Ovary (tissue), 7 donors: ENCODE measurements at regions not wholly inside any gene's neighbourhood (a gene's known extent, or its start where the extent isn't known, plus 50 kb on each side); places are given as distances from the start of the nearest gene placed in this dataset.

Experiments used
- DNase-seq, 5 donors: peaks; one replicate each; pipeline ENCODE4 v3.0.0-alpha.2; 2019 to 2020
- H3K27ac ChIP-seq, 2 donors: fragments of 200-600 bp; one replicate each; pipeline versions ENCODE4 v1.5.1 to v1.8.0; 2019 to 2022
- H3K27me3 ChIP-seq: fragments of 200-600 bp; one replicate; pipeline ENCODE4 v1.8.0; 2022
- H3K36me3 ChIP-seq: fragments of 200-600 bp; sonication (generic); one replicate; pipeline ENCODE4 v1.5.1; 2019
- H3K4me1 ChIP-seq: one replicate; pipeline ENCODE4 v1.8.1; 2013; ENCODE audit warnings: mild to moderate bottlenecking, moderate library complexity; ENCODE audit not compliant: insufficient read depth
- H3K4me3 ChIP-seq: fragments of 200-600 bp; sonication (generic); one replicate; pipeline ENCODE4 v1.5.1; 2017
- H3K9me3 ChIP-seq, 2 donors: fragments of 200-600 bp in 1 of 2; sonication (generic) in 1 of 2; one replicate each; pipeline versions ENCODE4 v1.5.1 to v1.8.1; 2013 to 2019; ENCODE audit warnings: mild to moderate bottlenecking in 1 of 2, moderate library complexity in 1 of 2
- CTCF ChIP-seq, 3 donors: fragments of 450-650 bp in 2 of 3; fragments of 200-600 bp in 1 of 3; IDR thresholded peaks; one replicate each; pipeline versions ENCODE4 v1.5.1 to v1.8.0; 2016 to 2022; ENCODE audit warnings: antibody characterized with exemption in 3 of 3, mild to moderate bottlenecking in 1 of 3
- EP300 ChIP-seq: sonication (generic); formaldehyde crosslinking; IDR thresholded peaks from one replicate; pipeline ENCODE4 v1.6.1; 2017; ENCODE audit warnings: antibody characterized with exemption
- POLR2A ChIP-seq: fragments of 450-650 bp; IDR thresholded peaks from one replicate; pipeline ENCODE4 v1.6.1; 2017; ENCODE audit warnings: antibody characterized with exemption, mild to moderate bottlenecking, moderate library complexity
- WGBS, 3 donors: extraction: QIAGEN DNeasy Blood & Tissue Kit in 1 of 3; methylation state at CpG; one replicate each; pipeline versions ENCODE4 v1.1.5 to v1.1.7; 2013 to 2017; 5-methylcytosine and 5-hydroxymethylcytosine counted together
- intact Hi-C, 4 donors: fragments of 100-400 bp; cut with DNase I; formaldehyde crosslinking; loops; one replicate each; pipeline versions ENCODE4 v1.11.0 to v1.15.1; 2022 to 2023
- donor health status: DM: no; HTN: no; CAD: no; lungs with moderate emphysema.
- donor health status: DM: no; HTN: no; CAD: no.
- donor health status: Bipolar disorder and iron deficiency.
- donor health status: DM: no; HTN: no; CAD: no.
- donor health status: DM: yes; HTN: yes; CAD: no.

DNA sequence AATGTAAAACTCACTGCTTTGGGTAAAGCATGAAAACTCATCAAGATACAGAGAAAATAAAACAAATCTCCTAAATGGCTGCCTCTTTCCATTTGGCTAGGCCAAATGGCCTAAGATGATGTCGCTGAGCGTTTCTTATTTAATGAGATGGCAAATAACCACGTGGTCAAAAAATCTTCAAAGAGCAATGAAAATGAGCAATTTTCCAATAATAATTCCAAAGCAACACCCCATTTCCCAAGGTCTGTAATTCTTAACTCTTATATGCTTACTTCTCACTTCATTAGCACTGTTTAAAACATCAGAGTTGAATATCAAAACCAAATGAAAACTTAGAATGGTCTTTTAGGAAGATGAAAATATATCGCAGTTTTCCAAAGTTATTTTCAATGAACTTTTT is 222.3 kb upstream of the MID1 start:
- DNase-seq = no peak
- no peaks in the 10 kb centered on the region for H3K36me3 ChIP-seq
- H3K4me3 ChIP-seq = no peak overlapping the region
- intact Hi-C loops = no loop called here
- no peaks in the 10 kb centered on the region for H3K27me3 ChIP-seq
- TF ChIP-seq POLR2A (no peak), CTCF (IDR thresholded peaks at IDR 0.05) (no peak), EP300 (no peak)
- H3K9me3 ChIP-seq = no peaks in the 10 kb centered on the region
- no peaks in the 10 kb centered on the region for H3K4me1 ChIP-seq
- H3K27ac ChIP-seq = no peak overlapping the region
- 64 to 71% (median 64%) methylated on average over 4 of the region's 4 CpGs for WGBS, 3 donors

GRCh38 chrX:10847333-10847732 is 226.9 kb upstream of the MID1 start:
- no peak for TF ChIP-seq CTCF (IDR thresholded peaks at IDR 0.05)
- TF ChIP-seq POLR2A = no peak
- no peak for TF ChIP-seq EP300
- DNase-seq = no peak
- H3K36me3 ChIP-seq = no peaks in the 10 kb centered on the region
- no peaks in the 10 kb centered on the region for H3K9me3 ChIP-seq
- no peak overlapping the region for H3K4me3 ChIP-seq
- no peaks in the 10 kb centered on the region for H3K27me3 ChIP-seq
- intact Hi-C loops = no loop called here
- H3K4me1 ChIP-seq = no peaks in the 10 kb centered on the region
- no peak overlapping the region for H3K27ac ChIP-seq

DNA sequence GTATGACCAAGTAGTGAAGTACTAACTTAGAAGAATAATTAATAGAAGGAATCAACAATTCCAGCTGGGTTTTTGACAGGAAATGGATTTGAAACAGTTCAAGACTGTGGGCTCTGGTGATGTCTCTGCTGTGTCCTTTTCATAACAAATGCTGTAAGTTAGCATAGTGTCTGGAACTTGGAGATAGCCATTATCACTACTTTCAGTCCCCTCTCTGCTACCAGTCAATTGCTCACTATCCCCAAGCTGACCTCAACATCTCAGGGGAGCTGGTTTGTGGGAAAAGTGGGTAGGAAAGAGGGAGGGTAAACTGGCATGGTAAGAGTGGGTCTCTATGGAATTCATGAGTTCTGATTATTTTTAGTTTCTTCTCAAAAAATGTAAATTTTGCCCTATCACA is 231.4 kb upstream of the MID1 start:
- peaks cover 2% of the 10 kb centered on the region for H3K4me1 ChIP-seq
- intact Hi-C loops = no loop called here
- H3K27me3 ChIP-seq = no peaks in the 10 kb centered on the region
- H3K36me3 ChIP-seq = no peaks in the 10 kb centered on the region
- DNase-seq = no peak
- no peak overlapping the region for H3K4me3 ChIP-seq
- TF ChIP-seq EP300 (no peak), CTCF (IDR thresholded peaks at IDR 0.05) (no peak), POLR2A (no peak)
- no peak overlapping the region for H3K27ac ChIP-seq
- no peaks in the 10 kb centered on the region for H3K9me3 ChIP-seq

GRCh38 chrX:10854594-10854993 is 234.2 kb upstream of the MID1 start:
- Histone ChIP-seq H3K27me3 (no peaks in the 10 kb centered on the region), H3K27ac (no peak overlapping the region), H3K4me3 (no peak overlapping the region), H3K4me1 (peaks cover 2% of the 10 kb centered on the region), H3K36me3 (no peaks in the 10 kb centered on the region), H3K9me3 (no peaks in the 10 kb centered on the region)
- TF ChIP-seq CTCF (IDR thresholded peaks at IDR 0.05) = no peak
- TF ChIP-seq EP300 = no peak
- no peak for TF ChIP-seq POLR2A
- intact Hi-C loops = no loop called here
- 19 to 34% (median 23%) methylated on average over 7 of the region's 7 CpGs for WGBS, 3 donors
- no peak for DNase-seq

GRCh38 chrX:10855845-10856244 is 235.5 kb upstream of the MID1 start:
- intact Hi-C loops = no loop called here
- Histone ChIP-seq H3K4me3 (no peak overlapping the region), H3K4me1 (peaks cover 2% of the 10 kb centered on the region), H3K9me3 (peaks cover 0 to 2% of the 10 kb centered on the region in 2 donors), H3K27me3 (no peaks in the 10 kb centered on the region), H3K27ac (no peak overlapping the region), H3K36me3 (no peaks in the 10 kb centered on the region)
- TF ChIP-seq EP300 (no peak), CTCF (IDR thresholded peaks at IDR 0.05) (no peak), POLR2A (no peak)
- DNase-seq = no peak
- WGBS, 3 donors = 20 to 31% (median 30%) methylated on average over 2 of the region's 2 CpGs
